Loucy (cell line): ENCODE measurements at regions not wholly inside any gene's neighbourhood (a gene's known extent, or its start where the extent isn't known, plus 50 kb on each side); places are given as distances from the start of the nearest gene placed in this dataset.

Experiments
- H2AFZ ChIP-seq: fragments of 200-600 bp; sonication (generic); 2 replicates; pipeline ENCODE4 v1.6.0; 2016; ENCODE audit warnings: antibody characterized with exemption, mild to moderate bottlenecking, low read length, moderate library complexity
- H3F3A ChIP-seq: fragments of 200-600 bp; 2 replicates; pipeline ENCODE4 v1.6.0; 2016; ENCODE audit warnings: antibody characterized with exemption, low read depth, mild to moderate bottlenecking
- H3K27me3 ChIP-seq: fragments of 200-600 bp; sonication (generic); 2 replicates; pipeline ENCODE4 v1.6.1; 2014; ENCODE audit warnings: low read length, mild to moderate bottlenecking; ENCODE audit not compliant: insufficient read depth, poor library complexity, severe bottlenecking
- H3K36me3 ChIP-seq: fragments of 200-600 bp; sonication (generic); 2 replicates; pipeline ENCODE4 v1.6.1; 2016; ENCODE audit warnings: low read length; ENCODE audit not compliant: insufficient read depth
- H3K4me1 ChIP-seq: fragments of 200-600 bp; sonication (generic); 2 replicates; pipeline ENCODE4 v1.5.1; 2014; ENCODE audit warnings: low read length, mild to moderate bottlenecking; ENCODE audit not compliant: insufficient read depth, poor library complexity, severe bottlenecking
- H3K4me2 ChIP-seq: fragments of 200-600 bp; sonication (generic); 2 replicates; pipeline ENCODE4 v1.6.0; 2014; ENCODE audit warnings: antibody characterized with exemption, low read length, low read depth, mild to moderate bottlenecking; ENCODE audit not compliant: poor library complexity, severe bottlenecking
- H3K4me3 ChIP-seq: fragments of 200-600 bp; sonication (generic); 2 replicates; pipeline ENCODE4 v1.5.1; 2014; ENCODE audit warnings: low read length, mild to moderate bottlenecking, mixed read lengths; ENCODE audit not compliant: poor library complexity, severe bottlenecking
- H3K79me2 ChIP-seq: fragments of 200-600 bp; sonication (generic); 2 replicates; pipeline ENCODE4 v1.6.1; 2014; ENCODE audit warnings: low read length; ENCODE audit not compliant: insufficient read depth
- H3K9ac ChIP-seq: fragments of 200-600 bp; sonication (generic); 2 replicates; pipeline ENCODE4 v1.6.0; 2014; ENCODE audit warnings: mild to moderate bottlenecking, low read depth, low read length, moderate library complexity; ENCODE audit not compliant: poor library complexity, severe bottlenecking
- H3K9me2 ChIP-seq: fragments of 200-600 bp; sonication (generic); replicated peaks from 2 replicates; pipeline ENCODE4 v1.6.1; 2016; ENCODE audit warnings: low read depth, low read length, mixed read lengths
- H3K9me3 ChIP-seq: fragments of 200-600 bp; sonication (generic); 2 replicates; pipeline ENCODE4 v1.6.1; 2014; ENCODE audit warnings: mild to moderate bottlenecking, antibody characterized with exemption, low read length, low read depth; ENCODE audit not compliant: insufficient read depth
- H4K20me1 ChIP-seq: fragments of 200-600 bp; sonication (generic); 2 replicates; pipeline ENCODE4 v1.6.0; 2014; ENCODE audit warnings: antibody characterized with exemption, low read length, mild to moderate bottlenecking; ENCODE audit not compliant: insufficient read depth, poor library complexity, severe bottlenecking
- EZH2phosphoT487 ChIP-seq: fragments of 200-600 bp; IDR thresholded peaks from 2 replicates; pipeline ENCODE4 v1.6.1; 2018; ENCODE audit warnings: antibody characterized with exemption, mild to moderate bottlenecking, moderate library complexity, borderline replicate concordance
- TF ChIP-seq, protein P1 (sequence below): fragments of 200-600 bp; sonication (generic); conservative IDR thresholded peaks from 2 replicates; pipeline ENCODE4 v1.5.1; 2014; ENCODE audit warnings: mild to moderate bottlenecking, antibody characterized with exemption, low read length

DNA sequence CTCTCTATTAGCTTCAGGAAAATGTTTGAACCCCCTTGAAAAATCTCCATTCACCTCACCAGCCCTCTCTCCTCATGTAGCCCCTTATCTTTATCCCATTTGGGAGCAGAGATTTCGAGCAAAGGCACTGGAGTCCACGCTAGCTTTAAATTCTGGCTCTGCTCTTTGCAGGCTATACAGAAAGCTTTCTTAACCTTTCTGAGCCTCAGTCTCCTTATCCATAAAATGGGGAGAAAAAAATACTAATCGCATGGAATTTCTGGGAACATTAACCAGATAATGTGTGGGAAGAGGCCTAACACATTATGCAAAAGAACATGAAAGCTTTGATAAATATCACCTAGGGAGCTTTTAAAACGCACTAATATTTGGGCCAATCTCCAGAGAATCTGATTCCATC is 476.3 kb upstream of the CDH5 start:
- Histone ChIP-seq H3K27me3 (no peaks in the 10 kb centered on the region), H3K4me2 (no peak overlapping the region), H4K20me1 (no peaks in the 10 kb centered on the region), H3K9ac (no peak overlapping the region), H3K9me3 (no peaks in the 10 kb centered on the region), H3K4me3 (no peak overlapping the region), H3K9me2 (no peaks in the 10 kb centered on the region), H3K79me2 (no peaks in the 10 kb centered on the region), H3F3A (no peaks in the 10 kb centered on the region), H3K4me1 (no peaks in the 10 kb centered on the region), H3K36me3 (no peaks in the 10 kb centered on the region), H2AFZ (no peak overlapping the region)
- TF ChIP-seq, protein P1, sequence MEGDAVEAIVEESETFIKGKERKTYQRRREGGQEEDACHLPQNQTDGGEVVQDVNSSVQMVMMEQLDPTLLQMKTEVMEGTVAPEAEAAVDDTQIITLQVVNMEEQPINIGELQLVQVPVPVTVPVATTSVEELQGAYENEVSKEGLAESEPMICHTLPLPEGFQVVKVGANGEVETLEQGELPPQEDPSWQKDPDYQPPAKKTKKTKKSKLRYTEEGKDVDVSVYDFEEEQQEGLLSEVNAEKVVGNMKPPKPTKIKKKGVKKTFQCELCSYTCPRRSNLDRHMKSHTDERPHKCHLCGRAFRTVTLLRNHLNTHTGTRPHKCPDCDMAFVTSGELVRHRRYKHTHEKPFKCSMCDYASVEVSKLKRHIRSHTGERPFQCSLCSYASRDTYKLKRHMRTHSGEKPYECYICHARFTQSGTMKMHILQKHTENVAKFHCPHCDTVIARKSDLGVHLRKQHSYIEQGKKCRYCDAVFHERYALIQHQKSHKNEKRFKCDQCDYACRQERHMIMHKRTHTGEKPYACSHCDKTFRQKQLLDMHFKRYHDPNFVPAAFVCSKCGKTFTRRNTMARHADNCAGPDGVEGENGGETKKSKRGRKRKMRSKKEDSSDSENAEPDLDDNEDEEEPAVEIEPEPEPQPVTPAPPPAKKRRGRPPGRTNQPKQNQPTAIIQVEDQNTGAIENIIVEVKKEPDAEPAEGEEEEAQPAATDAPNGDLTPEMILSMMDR = no peak
- no peak for TF ChIP-seq EZH2phosphoT487

DNA sequence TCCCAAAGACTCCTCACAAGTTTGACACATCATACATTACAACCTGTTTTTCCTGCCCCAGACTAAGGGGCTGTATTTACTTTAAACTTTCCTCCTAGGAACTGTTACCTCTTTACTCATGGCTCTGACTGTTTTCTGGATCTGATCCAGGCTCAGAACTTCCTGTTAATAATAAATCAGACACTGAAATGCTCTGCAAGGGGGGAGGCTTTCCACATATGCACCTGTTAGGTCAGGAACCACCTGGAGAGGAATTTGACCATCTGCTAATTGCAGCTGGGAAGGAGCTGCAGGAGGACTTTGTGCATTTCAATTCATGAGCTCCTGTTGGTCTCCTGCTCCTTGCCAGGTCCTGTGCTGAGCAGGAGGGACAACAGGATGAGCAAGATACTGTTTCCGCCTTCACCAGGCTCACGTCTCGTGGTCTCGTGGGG is 476.9 kb upstream of the CDH5 start:
- Histone ChIP-seq H4K20me1 (no peaks in the 10 kb centered on the region), H3K27me3 (no peaks in the 10 kb centered on the region), H3K79me2 (no peaks in the 10 kb centered on the region), H3K36me3 (no peaks in the 10 kb centered on the region), H3K9ac (no peak overlapping the region), H3K9me2 (no peaks in the 10 kb centered on the region), H2AFZ (no peak overlapping the region), H3K4me2 (no peak overlapping the region), H3K4me1 (no peaks in the 10 kb centered on the region), H3F3A (no peaks in the 10 kb centered on the region), H3K4me3 (no peak overlapping the region), H3K9me3 (no peaks in the 10 kb centered on the region)
- no peak for TF ChIP-seq EZH2phosphoT487
- TF ChIP-seq, protein P1 = no peak

DNA sequence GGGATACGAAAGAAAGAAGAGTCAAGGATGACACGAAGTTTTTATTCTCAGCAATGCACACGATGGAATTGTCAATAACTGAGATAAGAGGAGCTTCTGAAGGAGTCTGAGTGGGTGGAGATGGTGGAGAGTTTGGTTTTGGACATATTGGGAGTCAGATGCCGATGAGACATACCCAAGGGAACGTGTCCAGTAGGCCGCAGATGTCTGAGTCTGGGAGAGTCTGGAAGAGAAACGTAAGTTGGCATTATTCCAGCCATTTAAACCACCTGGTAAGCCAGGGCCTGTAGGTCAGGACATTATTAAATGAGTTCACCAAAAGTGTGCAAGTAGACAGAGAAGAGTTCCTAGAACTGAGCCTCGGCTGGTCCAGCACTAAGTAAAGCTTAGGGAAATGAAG is 478.3 kb upstream of the CDH5 start:
- no peak overlapping the region for H3K4me2 ChIP-seq
- H3K4me1 ChIP-seq = no peaks in the 10 kb centered on the region
- no peaks in the 10 kb centered on the region for H3K79me2 ChIP-seq

More for the DNA sequence above, 478.3 kb upstream of the CDH5 start:
- H3K36me3 ChIP-seq = no peaks in the 10 kb centered on the region
- H3K27me3 ChIP-seq = no peaks in the 10 kb centered on the region
- H3F3A ChIP-seq = no peaks in the 10 kb centered on the region
- TF ChIP-seq EZH2phosphoT487 = no peak
- TF ChIP-seq, protein P1 = no peak
- H4K20me1 ChIP-seq = no peaks in the 10 kb centered on the region
- no peak overlapping the region for H2AFZ ChIP-seq
- H3K9me2 ChIP-seq = no peaks in the 10 kb centered on the region
- no peak overlapping the region for H3K4me3 ChIP-seq
- H3K9me3 ChIP-seq = no peaks in the 10 kb centered on the region
- no peak overlapping the region for H3K9ac ChIP-seq
